PC-9 (cell line): ENCODE measurements at regions not wholly inside any gene's neighbourhood (a gene's known extent, or its start where the extent isn't known, plus 50 kb on each side); places are given as distances from the start of the nearest gene placed in this dataset.
"Not testable (repeated sequence)": the region's sequence is repeated elsewhere in the genome, so short reads cannot be mapped to it uniquely, and the experiment has no call there.

Source experiments
- BruUV-seq: library from RNA; stranded (reverse); fragments of 400-500 nt; replicated peaks from 2 replicates; lab custom pipeline; 2021; lab: Mats Ljungman, UMichigan
- CTCF ChIA-PET: fragments of 300-600 bp; sonication (Branson Sonifier 250); formaldehyde crosslinking; loops from one replicate; lab custom pipeline; 2022; ENCODE audit warnings: antibody characterized with exemption; lab: Charles Lee
- POLR2A ChIA-PET: fragments of 300-600 bp; sonication (Branson Sonifier 250); formaldehyde crosslinking; loops from one replicate; lab custom pipeline; 2022; ENCODE audit warnings: antibody characterized with exemption; ENCODE audit not compliant: unreplicated experiment; lab: Charles Lee
- DNase-seq, 2 experiments: peaks; one replicate each; pipeline versions ENCODE4 v3.0.0 to v3.0.0-alpha.2; 2015 to 2022; ENCODE audit warnings: mixed read lengths in 1 of 2
- H2AFZ ChIP-seq: fragments of 200-600 bp; sonication (generic); 2 replicates; pipeline ENCODE4 v1.8.1; 2017; ENCODE audit warnings: antibody characterized with exemption
- H3F3A ChIP-seq: fragments of 200-600 bp; sonication (generic); 2 replicates; pipeline ENCODE4 v1.8.1; 2017; ENCODE audit warnings: antibody characterized with exemption, mild to moderate bottlenecking, low read depth; ENCODE audit not compliant: insufficient read depth
- H3K27ac ChIP-seq: fragments of 200-600 bp; sonication (generic); 2 replicates; pipeline ENCODE4 v1.6.1; 2016; ENCODE audit warnings: mixed run types
- H3K27me3 ChIP-seq: fragments of 200-600 bp; sonication (generic); 2 replicates; pipeline ENCODE4 v1.6.1; 2016; ENCODE audit warnings: low read depth, mixed run types; ENCODE audit not compliant: insufficient read depth
- H3K36me3 ChIP-seq: fragments of 200-600 bp; sonication (generic); 2 replicates; pipeline ENCODE4 v1.6.1; 2016; ENCODE audit warnings: low read depth, mixed run types
- H3K4me1 ChIP-seq: fragments of 200-600 bp; sonication (generic); replicated peaks from 2 replicates; pipeline ENCODE4 v1.6.1; 2016; ENCODE audit warnings: mixed run types; ENCODE audit not compliant: insufficient read depth
- H3K4me2 ChIP-seq: fragments of 200-600 bp; sonication (generic); 2 replicates; pipeline ENCODE4 v1.6.1; 2017; ENCODE audit warnings: mixed run types
- H3K4me3 ChIP-seq: fragments of 200-600 bp; sonication (generic); 2 replicates; pipeline ENCODE4 v1.6.1; 2016; ENCODE audit warnings: mixed run types
- H3K79me2 ChIP-seq: fragments of 200-600 bp; sonication (generic); 2 replicates; pipeline ENCODE4 v1.6.1; 2017; ENCODE audit warnings: low read depth, mixed run types
- H3K9me2 ChIP-seq: fragments of 200-600 bp; sonication (generic); 2 replicates; pipeline ENCODE4 v1.8.1; 2017; ENCODE audit warnings: mild to moderate bottlenecking; ENCODE audit not compliant: insufficient read depth
- H3K9me3 ChIP-seq: fragments of 200-600 bp; sonication (generic); 2 replicates; pipeline ENCODE4 v1.8.1; 2016; ENCODE audit warnings: low read depth; ENCODE audit not compliant: insufficient read depth
- H4K20me1 ChIP-seq: fragments of 200-600 bp; sonication (generic); 2 replicates; pipeline ENCODE4 v1.8.1; 2017; ENCODE audit not compliant: insufficient read depth
- CTCF ChIP-seq: fragments of 200-600 bp; sonication (generic); conservative IDR thresholded peaks from 2 replicates; pipeline ENCODE4 v1.6.1; 2017; ENCODE audit warnings: mixed run types, antibody characterized with exemption, mild to moderate bottlenecking, moderate library complexity
- EZH2 ChIP-seq: fragments of 200-600 bp; sonication (generic); IDR thresholded peaks from 2 replicates; pipeline ENCODE4 v1.8.0; 2017; ENCODE audit warnings: antibody characterized with exemption, low read depth
- intact Hi-C: fragments of 100-400 bp; cut with micrococcal nuclease; formaldehyde crosslinking; loops from one replicate; pipeline ENCODE4 v1.10.0; 2022; ENCODE audit not compliant: unreplicated experiment

- no TSS peak for BruUV-seq
- Histone ChIP-seq H3K27me3 (no peaks in the 10 kb centered on the region), H3K4me1 (no peaks in the 10 kb centered on the region), H3K27ac (no peak overlapping the region), H3F3A (no peaks in the 10 kb centered on the region), H3K9me2 (no peaks in the 10 kb centered on the region), H4K20me1 (no peaks in the 10 kb centered on the region), H3K36me3 (no peaks in the 10 kb centered on the region), H3K79me2 (no peaks in the 10 kb centered on the region), H3K4me3 (no peak overlapping the region), H3K4me2 (no peak overlapping the region), H2AFZ (no peak overlapping the region), H3K9me3 (no peaks in the 10 kb centered on the region)
- POLR2A ChIA-PET, result no interaction called here
- TF ChIP-seq CTCF, result no peak
- TF ChIP-seq EZH2, result no peak
- CTCF ChIA-PET, result no interaction called here
- DNase-seq, result no peak
- intact Hi-C loops, result no loop called here
Observed at GRCh38 chr5:100110497-100110896, 424.7 kb upstream of the FAM174A start.

- POLR2A ChIA-PET, result no interaction called here
- no peaks in the 10 kb centered on the region for H3K36me3 ChIP-seq
- no peaks in the 10 kb centered on the region for H3K4me1 ChIP-seq
- H3F3A ChIP-seq, result no peaks in the 10 kb centered on the region
- H3K4me3 ChIP-seq, result no peak overlapping the region
- intact Hi-C loops, result no loop called here
- no peak overlapping the region for H3K27ac ChIP-seq
- BruUV-seq, result no TSS peak
- H3K4me2 ChIP-seq, result no peak overlapping the region
- H4K20me1 ChIP-seq, result no peaks in the 10 kb centered on the region
- no peak for DNase-seq
- no peaks in the 10 kb centered on the region for H3K79me2 ChIP-seq
- H3K27me3 ChIP-seq, result no peaks in the 10 kb centered on the region
- no peaks in the 10 kb centered on the region for H3K9me3 ChIP-seq
- TF ChIP-seq CTCF (no peak), EZH2 (no peak)
- H2AFZ ChIP-seq, result no peak overlapping the region
- no peaks in the 10 kb centered on the region for H3K9me2 ChIP-seq
- CTCF ChIA-PET, result no interaction called here
Observed at GRCh38 chr5:100108883-100109282, 426.3 kb upstream of the FAM174A start.

GRCh38 chr5:100103592-100104119 is 431.5 kb upstream of the FAM174A start:
- POLR2A ChIA-PET, H3K36me3 ChIP-seq, H2AFZ ChIP-seq, H3K27ac ChIP-seq, H3K4me1 ChIP-seq, H3K4me3 ChIP-seq, H3K9me3 ChIP-seq, DNase-seq, H3F3A ChIP-seq, BruUV-seq, CTCF ChIA-PET, H4K20me1 ChIP-seq, H3K4me2 ChIP-seq, H3K9me2 ChIP-seq, H3K79me2 ChIP-seq, H3K27me3 ChIP-seq, intact Hi-C loops: not testable (repeated sequence)

GRCh38 chr5:100101466-100101865 is 433.7 kb upstream of the FAM174A start:
- H2AFZ ChIP-seq, H4K20me1 ChIP-seq, H3F3A ChIP-seq, H3K79me2 ChIP-seq, CTCF ChIA-PET, H3K4me1 ChIP-seq, H3K9me2 ChIP-seq, intact Hi-C loops, H3K4me2 ChIP-seq, BruUV-seq, H3K27ac ChIP-seq, H3K36me3 ChIP-seq, H3K9me3 ChIP-seq, H3K4me3 ChIP-seq, POLR2A ChIA-PET, DNase-seq, H3K27me3 ChIP-seq: not testable (repeated sequence)

GRCh38 chr5:100096328-100096727 is 438.8 kb upstream of the FAM174A start:
- H3K4me1 ChIP-seq, H3K4me3 ChIP-seq, intact Hi-C loops, H3K9me2 ChIP-seq, H3F3A ChIP-seq, BruUV-seq, CTCF ChIA-PET, H3K4me2 ChIP-seq, POLR2A ChIA-PET, H3K27me3 ChIP-seq, H2AFZ ChIP-seq, DNase-seq, H3K79me2 ChIP-seq, H3K27ac ChIP-seq, H3K36me3 ChIP-seq, H3K9me3 ChIP-seq, H4K20me1 ChIP-seq: not testable (repeated sequence)

- H3K79me2 ChIP-seq, H3K9me2 ChIP-seq, POLR2A ChIA-PET, H3F3A ChIP-seq, intact Hi-C loops, DNase-seq, H4K20me1 ChIP-seq, H3K27me3 ChIP-seq, H3K4me2 ChIP-seq, H3K4me1 ChIP-seq, BruUV-seq, H3K36me3 ChIP-seq, CTCF ChIA-PET, H2AFZ ChIP-seq, H3K4me3 ChIP-seq, H3K9me3 ChIP-seq, H3K27ac ChIP-seq: not testable (repeated sequence)
Observed at GRCh38 chr5:100080703-100081102, 454.5 kb upstream of the FAM174A start.
